ENCODE measurements at regions not wholly inside any gene's neighbourhood (a gene's known extent, or its start where the extent isn't known, plus 50 kb on each side); places are given as distances from the start of the nearest gene placed in this dataset.
A peak's percentile ranks its signal among the peaks of the same experiment; 100 is the strongest.

GRCh38 chrX:131830400-131831184 is 192.5 kb upstream of the STK26 start (continued):
- TF ChIP-seq USF2 (IDR thresholded peaks at IDR 0.05; ENCODE audit: low read depth, low read length): peak; percentile 42; the same call in 1 of the 2 replicates
- TF ChIP-seq USF2 (CRISPR knock-in tag; IDR thresholded peaks at IDR 0.05; ENCODE audit: borderline replicate concordance): peak; percentile 36; the same call in 1 of the 2 replicates
- peak; percentile 48; the same call in 1 of the 2 replicates for TF ChIP-seq ZNF350 (CRISPR knock-in tag; IDR thresholded peaks at IDR 0.05; ENCODE audit: borderline replicate concordance, low read depth)
- TF ChIP-seq ZNF501 (CRISPR knock-in tag; IDR thresholded peaks at IDR 0.05): 0 out of 2 replicates have a peak, but pooled peaks have one; percentile 25
- TF ChIP-seq ATF2 (CRISPR knock-in tag; IDR thresholded peaks at IDR 0.05): no peak; the same call in 1 of the 2 replicates
- TF ChIP-seq DBP (CRISPR knock-in tag; IDR thresholded peaks at IDR 0.05; ENCODE audit: not compliant biosample characterization): no peak
- no peak for TF ChIP-seq ATRX (CRISPR knock-in tag; IDR thresholded peaks at IDR 0.05; ENCODE audit: borderline replicate concordance)
- peak; percentile 95 for TF ChIP-seq MAX (IDR thresholded peaks at IDR 0.05)
- TF ChIP-seq ZNF362 (CRISPR knock-in tag; IDR thresholded peaks at IDR 0.05; ENCODE audit: borderline replicate concordance): no peak; the same call in none of the 2 replicates
- no peak for TF ChIP-seq ZNF615 (CRISPR knock-in tag; IDR thresholded peaks at IDR 0.05; ENCODE audit: borderline replicate concordance)
- peak; percentile 50 for TF ChIP-seq YY1 (IDR thresholded peaks at IDR 0.05; ENCODE audit: insufficient read depth, insufficient replicate concordance, low read depth, low read length)
- 0 out of 2 replicates have a peak, but pooled peaks have one; percentile 7 for TF ChIP-seq HNF4A (CRISPR knock-in tag; IDR thresholded peaks at IDR 0.05)
- no peak for TF ChIP-seq SNAPC4 (CRISPR knock-in tag; IDR thresholded peaks at IDR 0.05)
- no peak for TF ChIP-seq BRF2 (CRISPR knock-in tag; IDR thresholded peaks at IDR 0.05)

Data from HepG2 (cell line).